ENCODE measurements at regions not wholly inside any gene's neighbourhood (a gene's known extent, or its start where the extent isn't known, plus 50 kb on each side); places are given as distances from the start of the nearest gene placed in this dataset.

DNA sequence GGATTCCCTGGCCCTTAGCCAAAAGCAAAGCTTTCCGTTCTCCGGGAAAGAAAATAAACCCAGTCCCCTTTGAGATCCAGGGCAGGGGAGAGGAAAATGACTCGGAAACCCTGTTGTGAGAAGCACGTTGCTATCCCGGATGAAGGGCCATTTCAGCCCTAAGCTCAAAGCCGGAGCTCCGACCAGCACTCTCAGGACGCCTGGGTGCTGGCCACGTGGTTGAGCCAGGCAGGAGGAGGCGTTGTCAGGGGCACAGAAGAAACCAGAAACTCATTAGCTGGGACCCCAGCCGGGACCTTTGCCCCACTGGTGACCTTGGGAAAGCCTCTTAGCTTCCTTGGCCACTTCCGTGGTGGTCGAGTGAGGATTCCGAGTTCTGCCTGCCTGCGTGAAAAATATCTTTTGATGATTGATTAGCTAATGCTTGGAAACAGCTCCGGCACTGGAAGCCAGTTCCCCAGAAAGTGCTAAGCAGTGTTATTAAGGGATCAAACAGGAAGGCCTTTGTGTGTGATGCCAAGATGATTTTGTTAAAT is 57.6 kb upstream of the FZD10 start:
- no peak for DNase-seq

DNA sequence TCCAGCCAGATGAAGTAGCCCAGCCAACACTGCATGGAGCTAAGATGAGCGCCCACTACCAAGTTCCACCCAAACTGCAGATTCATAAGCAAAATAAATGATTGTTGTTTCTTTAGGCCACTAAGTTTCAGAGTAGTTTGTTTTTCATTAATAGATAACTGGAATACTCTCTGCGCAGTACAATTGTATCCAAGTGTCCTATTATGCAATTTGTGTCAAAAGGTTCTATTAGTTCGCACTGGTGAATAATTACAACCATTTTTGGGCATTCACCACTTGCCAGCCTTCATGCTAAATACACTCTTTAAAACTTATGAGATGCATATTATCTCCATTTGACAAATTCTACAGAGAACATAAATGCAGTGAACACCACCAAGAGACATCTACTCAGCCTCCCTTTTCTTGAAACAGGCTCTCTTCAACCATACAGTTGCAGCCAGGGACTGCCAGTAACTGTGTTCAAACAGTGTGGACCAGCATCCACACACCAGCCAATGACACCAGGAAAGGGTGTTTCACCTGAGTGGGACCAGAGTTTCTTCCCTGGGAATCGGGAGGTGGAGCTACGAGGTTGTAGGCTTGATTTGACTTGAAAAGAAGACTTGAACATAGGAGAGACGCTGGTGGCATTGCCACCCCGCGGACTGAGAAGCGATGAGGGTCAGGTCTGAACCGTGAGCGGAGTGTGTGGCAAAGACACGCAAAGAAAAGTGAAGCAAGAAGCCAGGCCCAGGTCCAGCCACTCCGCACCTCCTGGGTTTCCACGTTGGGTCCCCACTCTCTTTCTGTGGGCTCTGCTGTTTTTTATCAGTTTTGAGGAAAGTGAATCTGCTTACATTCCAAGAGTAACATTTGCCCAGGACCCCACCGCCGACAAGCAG is 53.0 kb upstream of the FZD10 start:
- DNase-seq: no peak

DNA sequence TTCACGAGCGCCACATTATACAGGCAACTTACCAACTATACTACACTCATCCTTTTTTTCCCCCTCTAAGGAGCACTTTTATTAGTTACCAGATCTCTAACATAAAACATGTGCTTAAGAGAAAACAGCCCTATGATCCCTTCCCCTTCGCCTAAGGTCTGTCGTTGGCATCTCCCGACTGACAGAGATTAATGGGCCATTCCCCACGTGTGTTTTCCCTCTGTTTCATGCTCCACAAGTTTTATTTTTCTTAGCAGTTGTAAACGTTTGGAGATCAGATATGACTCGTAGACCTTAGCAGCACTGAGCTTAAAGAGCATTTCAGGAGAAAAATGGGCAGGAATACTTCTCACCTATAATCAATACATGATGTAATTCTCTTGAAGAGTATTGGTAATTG is 51.4 kb upstream of the FZD10 start:
- no peak for DNase-seq

DNA sequence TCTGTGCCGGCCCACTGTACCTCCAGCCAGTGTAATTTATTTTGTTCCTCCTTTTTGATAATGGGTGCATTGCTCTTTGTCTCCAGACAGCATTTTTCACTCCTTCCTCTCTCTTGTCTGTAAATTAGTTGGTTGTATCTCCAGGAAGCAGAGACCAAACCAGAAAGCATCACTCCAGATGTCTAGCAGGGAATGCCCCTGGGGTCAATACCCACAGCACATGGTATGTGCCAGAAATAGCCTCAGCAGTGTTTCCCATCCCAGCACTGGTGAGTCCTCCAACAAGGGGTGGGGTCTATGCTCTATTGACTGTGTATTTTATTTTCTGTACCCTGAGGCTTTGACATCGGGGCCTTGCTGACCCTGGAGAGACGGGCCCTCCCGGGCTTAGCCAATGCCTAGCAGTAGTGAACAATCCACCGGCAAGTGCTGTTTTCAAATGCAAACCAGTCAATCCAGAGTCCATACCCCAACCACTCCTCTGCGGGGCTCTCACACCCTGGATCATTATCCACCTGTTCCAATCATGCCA is 50.2 kb upstream of the FZD10 start:
- DNase-seq: no peak
